ENCODE measurements at regions not wholly inside any gene's neighbourhood (a gene's known extent, or its start where the extent isn't known, plus 50 kb on each side); places are given as distances from the start of the nearest gene placed in this dataset.

- TF ChIP-seq RBM17 (IDR thresholded peaks at IDR 0.05; ENCODE audit: borderline replicate concordance, low read depth, low read length) = no peak
- TF ChIP-seq ATF3 (IDR thresholded peaks at IDR 0.05) = peak; percentile 42
- no peak for TF ChIP-seq ATF3 (CRISPR knock-in tag; conservative IDR thresholded peaks at IDR 0.05)
- TF ChIP-seq CEBPB (tag; IDR thresholded peaks at IDR 0.05) = peak; percentile 98
- TF ChIP-seq TRIM24 (IDR thresholded peaks at IDR 0.05) = peak; percentile 35 to 44; a peak in 2 of 4 replicates
- peak; percentile 24; the same call in 1 of the 2 replicates for TF ChIP-seq IRF9 (tag; IDR thresholded peaks at IDR 0.05)
- TF ChIP-seq CEBPG (CRISPR knock-in tag; IDR thresholded peaks at IDR 0.05) = peak; percentile 76
- TF ChIP-seq CEBPG (tag; conservative IDR thresholded peaks at IDR 0.05 in 1 of 2, IDR thresholded peaks at IDR 0.05 in 1 of 2) = peak; percentile 92 to 97
- TF ChIP-seq NFIC (IDR thresholded peaks at IDR 0.05) = 0 out of 2 replicates have a peak, but pooled peaks have one; percentile 23
- TF ChIP-seq ETV1 (tag; conservative IDR thresholded peaks at IDR 0.05; ENCODE audit: low read depth) = peak; percentile 79
- TF ChIP-seq FOXK1 (CRISPR knock-in tag; IDR thresholded peaks at IDR 0.05; ENCODE audit: borderline replicate concordance) = no peak
- TF ChIP-seq WHSC1 (IDR thresholded peaks at IDR 0.05; ENCODE audit: low read length) = no peak
- TF ChIP-seq ETS1 (conservative IDR thresholded peaks at IDR 0.05; ENCODE audit: control insufficient read depth, low read depth, low read length) = no peak
- Histone ChIP-seq H3K4me3 (no peak overlapping the region), H3K79me2 (ENCODE audit: control insufficient read depth, insufficient read depth, low read length) (no peaks in the 10 kb centered on the region), H3K27me3 (ENCODE audit: control insufficient read depth in 2 of 2, insufficient read depth in 2 of 2, low read length in 2 of 2) (no peaks in the 10 kb centered on the region), H3K4me1 (replicated peaks in 1 of 2; ENCODE audit: control insufficient read depth in 2 of 2, insufficient read depth in 2 of 2, low read length in 2 of 2) (peaks cover 21 to 36% of the 10 kb centered on the region in 2 experiments; a peak in 4 of 5 replicates), H3K9ac (ENCODE audit: insufficient read depth in 1 of 2, low read depth in 2 of 2, low read length in 2 of 2) (no peak overlapping the region), H3K36me3 (ENCODE audit: control insufficient read depth, insufficient read depth, low read length) (no peaks in the 10 kb centered on the region), H4K20me1 (replicated peaks; ENCODE audit: control insufficient read depth, insufficient read depth, low read length) (no peaks in the 10 kb centered on the region), H3K4me2 (ENCODE audit: insufficient read depth, low read length) (no peak overlapping the region), H3K9me1 (ENCODE audit: control insufficient read depth, insufficient read depth, low read length) (no peaks in the 10 kb centered on the region), H2AFZ (ENCODE audit: low read depth, low read length) (peak overlapping the region; percentile 30; the same call in 1 of the 2 replicates), H3K9me3 (replicated peaks; ENCODE audit: control insufficient read depth, insufficient read depth, low read depth, low read length) (no peaks in the 10 kb centered on the region), H3K27ac (ENCODE audit: extremely low read depth, low read depth, low read length) (no peak overlapping the region)
- peak in 1 of 4 experiments; percentile 19 for DNase-seq (ENCODE audit: extremely low read depth in 1 of 4, low spot score in 3 of 4)
- 0 out of 3 replicates have a peak, but pooled peaks have one; percentile 5 for ATAC-seq
- no TSS peak for BruUV-seq (replicated peaks)
- 23% methylated on average over 6 of the region's 6 CpGs for WGBS (ENCODE audit: insufficient coverage, low coverage, missing lambda C conversion rate)
- no peak for FAIRE-seq
- intact Hi-C loops (cut with micrococcal nuclease) = no loop called here
- ChIA-PET POLR2A (interaction anchor here (0.6 kb wide), 1 partner anchor 10 kb away, joined by 3 read pairs; no protein-coding TSS in a partner anchor), CTCF (ENCODE audit: low intra/inter-chr PET ratio) (no interaction called here)
- in situ Hi-C loops (cut with MboI) = no loop called here
Observed at GRCh38 chr4:38601244-38601915, 62.6 kb upstream of the KLF3 start.

Data from K562 (cell line).